Tibial artery (tissue), 4 donors: ENCODE measurements at regions not wholly inside any gene's neighbourhood (a gene's known extent, or its start where the extent isn't known, plus 50 kb on each side); places are given as distances from the start of the nearest gene placed in this dataset.

Experiments
- DNase-seq, 2 donors: peaks; one replicate each; pipeline ENCODE4 v3.0.0-alpha.2; 2019
- H3K27ac ChIP-seq, 2 donors: fragments of 200-600 bp; sonication (generic) in 1 of 2; 1 replicate in 1 of 2; 2 replicates in 1 of 2; pipeline ENCODE4 v1.5.1; 2018 to 2019; ENCODE audit warnings: mild to moderate bottlenecking in 1 of 2
- H3K27me3 ChIP-seq, 2 donors: fragments of 200-600 bp; sonication (generic) in 1 of 2; one replicate each; pipeline versions ENCODE4 v1.5.1 to v1.6.0; 2016 to 2019
- H3K36me3 ChIP-seq, 3 donors: fragments of 200-600 bp; sonication (generic) in 2 of 3; one replicate each; pipeline ENCODE4 v1.5.1; 2016 to 2019; ENCODE audit warnings: mild to moderate bottlenecking in 2 of 3
- H3K4me1 ChIP-seq, 4 donors: fragments of 200-600 bp; sonication (generic) in 2 of 4; 1 replicate in 3 of 4; 2 replicates in 1 of 4; pipeline ENCODE4 v1.5.1; 2016 to 2019
- H3K4me3 ChIP-seq, 2 donors: fragments of 200-600 bp; sonication (generic) in 1 of 2; 1 replicate in 1 of 2; 2 replicates in 1 of 2; pipeline ENCODE4 v1.5.1; 2018 to 2019; ENCODE audit warnings: mild to moderate bottlenecking in 2 of 2
- H3K9me3 ChIP-seq, 3 donors: fragments of 200-600 bp; sonication (generic) in 1 of 3; one replicate each; pipeline ENCODE4 v1.5.1; 2016 to 2019
- intact Hi-C: fragments of 100-400 bp; cut with DNase I; formaldehyde crosslinking; loops from one replicate; pipeline ENCODE4 v1.15.0; 2023; ENCODE audit warnings: low total_unique reads
- TF ChIP-seq, protein P1 (sequence below), 2 experiments: fragments of 200-600 bp in 1 of 2; fragments of 450-650 bp in 1 of 2; IDR thresholded peaks; one replicate each; pipeline ENCODE4 v1.5.1; 2017 to 2019; ENCODE audit warnings: antibody characterized with exemption in 2 of 2, mild to moderate bottlenecking in 1 of 2, moderate library complexity in 1 of 2

DNA sequence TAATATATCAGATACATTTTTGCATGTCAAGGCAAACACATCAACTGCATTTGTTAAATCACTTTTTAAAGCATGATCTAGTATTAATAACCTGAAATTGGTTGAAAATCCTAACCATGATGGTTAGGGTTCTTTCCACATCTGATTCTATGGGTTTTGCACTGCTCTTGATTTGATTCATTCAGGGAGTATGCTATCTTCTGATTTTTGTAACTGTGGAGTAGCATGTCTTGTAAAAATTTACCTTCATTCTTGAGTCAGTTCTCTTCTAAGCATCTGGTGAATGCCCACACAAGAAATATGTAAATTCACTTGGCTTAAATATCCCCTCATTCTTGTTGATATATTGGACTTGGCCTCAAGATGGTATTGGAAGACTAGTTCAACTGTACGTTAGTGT lies 178.7 kb downstream of the KLF6 start:
- Histone ChIP-seq H3K36me3 (no peaks in the 10 kb centered on the region), H3K9me3 (peaks cover 0 to 6% (median 0%) of the 10 kb centered on the region in 3 donors), H3K4me1 (no peaks in the 10 kb centered on the region), H3K27me3 (no peaks in the 10 kb centered on the region), H3K4me3 (no peak overlapping the region), H3K27ac (no peak overlapping the region)
- intact Hi-C loops, result no loop called here
- no peak for DNase-seq
- TF ChIP-seq, protein P1, sequence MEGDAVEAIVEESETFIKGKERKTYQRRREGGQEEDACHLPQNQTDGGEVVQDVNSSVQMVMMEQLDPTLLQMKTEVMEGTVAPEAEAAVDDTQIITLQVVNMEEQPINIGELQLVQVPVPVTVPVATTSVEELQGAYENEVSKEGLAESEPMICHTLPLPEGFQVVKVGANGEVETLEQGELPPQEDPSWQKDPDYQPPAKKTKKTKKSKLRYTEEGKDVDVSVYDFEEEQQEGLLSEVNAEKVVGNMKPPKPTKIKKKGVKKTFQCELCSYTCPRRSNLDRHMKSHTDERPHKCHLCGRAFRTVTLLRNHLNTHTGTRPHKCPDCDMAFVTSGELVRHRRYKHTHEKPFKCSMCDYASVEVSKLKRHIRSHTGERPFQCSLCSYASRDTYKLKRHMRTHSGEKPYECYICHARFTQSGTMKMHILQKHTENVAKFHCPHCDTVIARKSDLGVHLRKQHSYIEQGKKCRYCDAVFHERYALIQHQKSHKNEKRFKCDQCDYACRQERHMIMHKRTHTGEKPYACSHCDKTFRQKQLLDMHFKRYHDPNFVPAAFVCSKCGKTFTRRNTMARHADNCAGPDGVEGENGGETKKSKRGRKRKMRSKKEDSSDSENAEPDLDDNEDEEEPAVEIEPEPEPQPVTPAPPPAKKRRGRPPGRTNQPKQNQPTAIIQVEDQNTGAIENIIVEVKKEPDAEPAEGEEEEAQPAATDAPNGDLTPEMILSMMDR (IDR thresholded peaks at IDR 0.05), result no peak

DNA sequence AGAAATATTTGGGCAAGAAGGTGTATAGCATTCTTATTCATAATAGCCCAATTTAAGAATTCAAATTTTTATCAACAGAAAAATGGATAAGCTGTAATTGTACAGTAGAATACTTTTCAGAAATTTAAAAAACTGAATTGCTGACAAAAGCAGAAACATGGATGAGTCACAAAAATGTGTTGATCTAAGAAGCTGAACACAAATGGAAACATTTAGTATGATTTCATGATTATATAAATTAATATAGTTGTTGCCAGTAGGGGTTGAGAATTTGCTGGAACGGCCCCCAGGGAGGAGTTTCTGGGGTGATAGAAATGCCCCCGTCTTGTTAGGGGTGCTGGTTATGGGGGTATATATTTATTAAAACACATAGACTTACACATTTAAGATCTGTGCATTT lies 179.1 kb downstream of the KLF6 start:
- TF ChIP-seq, protein P1 (IDR thresholded peaks at IDR 0.05), result no peak
- H3K27ac ChIP-seq, result no peak overlapping the region
- H3K27me3 ChIP-seq, result no peaks in the 10 kb centered on the region
- no peaks in the 10 kb centered on the region for H3K4me1 ChIP-seq
- H3K4me3 ChIP-seq, result no peak overlapping the region
- no peaks in the 10 kb centered on the region for H3K36me3 ChIP-seq
- peaks cover 0 to 6% (median 0%) of the 10 kb centered on the region in 3 donors for H3K9me3 ChIP-seq
- DNase-seq, result no peak
- intact Hi-C loops, result no loop called here

DNA sequence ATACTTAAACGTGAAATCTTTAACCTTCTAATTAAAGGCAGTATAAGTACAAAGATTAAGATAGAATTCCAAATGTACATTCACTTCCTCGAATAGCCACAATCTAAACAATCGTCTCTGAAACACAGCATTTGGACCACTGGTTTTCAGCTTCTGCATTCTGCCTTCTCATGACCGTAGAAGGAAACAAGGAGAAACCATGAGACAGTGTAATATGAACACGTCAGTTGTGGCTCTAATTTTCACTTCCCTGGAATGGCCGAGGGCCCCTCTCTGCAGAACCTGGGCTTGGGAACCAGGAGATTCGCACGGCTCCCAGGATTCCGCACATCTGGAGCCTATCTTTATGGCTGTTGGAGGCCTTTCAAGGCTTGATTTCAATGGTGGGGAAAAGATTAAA lies 189.3 kb downstream of the KLF6 start:
- Histone ChIP-seq H3K9me3 (no peaks in the 10 kb centered on the region), H3K36me3 (no peaks in the 10 kb centered on the region), H3K27me3 (no peaks in the 10 kb centered on the region), H3K27ac (no peak overlapping the region), H3K4me3 (no peak overlapping the region), H3K4me1 (no peaks in the 10 kb centered on the region)
- DNase-seq, result no peak
- TF ChIP-seq, protein P1 (IDR thresholded peaks at IDR 0.05), result no peak
- intact Hi-C loops, result no loop called here

DNA sequence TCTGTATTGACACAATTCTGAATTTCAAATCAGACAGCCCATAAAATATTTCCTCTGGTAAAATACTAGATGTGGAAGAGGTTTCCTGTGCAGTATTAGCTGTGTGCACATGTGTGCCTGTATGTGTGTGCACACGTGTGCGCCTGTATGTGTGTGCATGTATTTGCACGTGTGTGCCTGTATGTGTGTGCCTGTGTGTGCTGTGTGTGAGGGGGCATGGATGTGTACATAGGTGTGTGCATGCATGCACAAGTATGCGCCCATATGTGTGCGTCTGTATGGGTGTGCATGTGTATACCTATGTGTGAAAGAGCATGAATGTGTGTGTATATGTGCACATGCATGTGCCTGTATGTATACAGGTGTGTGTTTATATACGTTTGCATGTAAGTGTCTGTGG lies 191.4 kb downstream of the KLF6 start:
- Histone ChIP-seq H3K4me3 (no peak overlapping the region), H3K27me3 (no peaks in the 10 kb centered on the region), H3K9me3 (no peaks in the 10 kb centered on the region), H3K27ac (no peak overlapping the region), H3K4me1 (no peaks in the 10 kb centered on the region), H3K36me3 (no peaks in the 10 kb centered on the region)
- intact Hi-C loops, result no loop called here
- TF ChIP-seq, protein P1 (IDR thresholded peaks at IDR 0.05), result no peak
- DNase-seq, result no peak

DNA sequence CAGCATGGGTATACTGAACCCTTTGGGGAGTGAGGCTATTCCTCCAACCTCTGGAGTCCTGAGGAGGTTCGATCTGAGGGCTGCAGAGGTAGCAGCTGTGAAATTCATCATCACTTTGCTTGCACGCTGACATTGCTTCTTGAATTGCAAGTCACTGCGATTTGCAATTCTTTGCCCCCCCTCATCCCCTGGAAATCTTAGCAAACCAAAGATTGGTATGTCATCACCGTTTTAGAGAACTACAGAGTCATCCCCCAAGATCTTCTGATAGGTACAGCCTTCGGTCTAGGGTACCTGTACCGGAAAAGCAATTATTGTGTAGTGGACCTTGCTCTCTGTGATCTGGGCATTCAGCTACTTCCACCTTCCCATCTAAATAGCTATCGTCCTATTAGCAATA lies 192.6 kb downstream of the KLF6 start:
- no peaks in the 10 kb centered on the region for H3K9me3 ChIP-seq
- intact Hi-C loops, result no loop called here
- TF ChIP-seq, protein P1 (IDR thresholded peaks at IDR 0.05), result no peak

DNA sequence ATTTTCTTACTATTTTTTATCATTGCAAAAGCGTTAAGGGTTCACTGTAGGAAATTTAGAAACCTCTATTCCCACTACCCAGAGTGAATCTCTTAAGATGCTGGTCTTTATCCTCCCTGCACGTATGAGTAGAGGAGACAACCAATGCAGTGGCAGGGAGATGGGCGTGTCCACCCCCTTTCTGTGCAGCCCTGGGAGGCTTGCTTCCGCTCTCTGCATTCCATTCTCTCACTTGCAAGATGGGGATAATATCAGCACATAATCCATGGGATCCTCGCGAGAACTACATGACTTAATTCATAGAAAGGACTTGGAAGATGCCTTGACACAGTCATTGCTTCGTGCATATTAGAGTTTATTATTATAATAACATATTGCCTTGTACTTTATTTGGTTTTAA lies 196.2 kb downstream of the KLF6 start:
- TF ChIP-seq, protein P1 (IDR thresholded peaks at IDR 0.05), result no peak
- no peaks in the 10 kb centered on the region for H3K36me3 ChIP-seq
- no peak for DNase-seq
- H3K27ac ChIP-seq, result no peak overlapping the region
- H3K4me3 ChIP-seq, result no peak overlapping the region
- no peaks in the 10 kb centered on the region for H3K9me3 ChIP-seq
- no peaks in the 10 kb centered on the region for H3K4me1 ChIP-seq
- intact Hi-C loops, result no loop called here
- H3K27me3 ChIP-seq, result no peaks in the 10 kb centered on the region

More for the DNA sequence above, 192.6 kb downstream of the KLF6 start:
- Histone ChIP-seq H3K36me3 (no peaks in the 10 kb centered on the region), H3K27me3 (no peaks in the 10 kb centered on the region), H3K27ac (no peak overlapping the region), H3K4me1 (no peaks in the 10 kb centered on the region), H3K4me3 (no peak overlapping the region)
- DNase-seq, result no peak
